GM18511 (cell line): ENCODE measurements at regions not wholly inside any gene's neighbourhood (a gene's known extent, or its start where the extent isn't known, plus 50 kb on each side); places are given as distances from the start of the nearest gene placed in this dataset.

ENCODE experiments used
- ATAC-seq: cut with Tn5 transposase; IDR thresholded peaks from one replicate; pipeline ENCODE4 v1.9.1; 2021; ENCODE audit warnings: mild to moderate bottlenecking, moderate library complexity; ENCODE audit not compliant: unreplicated experiment

GRCh38 chr5:4053136-4053535, 457.5 kb downstream of the IRX1 start:
- no peak for ATAC-seq

GRCh38 chr5:4054092-4054491, 458.5 kb downstream of the IRX1 start:
- no peak for ATAC-seq

GRCh38 chr5:4058899-4059298, 463.3 kb downstream of the IRX1 start:
- ATAC-seq = no peak

GRCh38 chr5:4065472-4066320, 470.1 kb downstream of the IRX1 start:
- ATAC-seq = no peak

GRCh38 chr5:4068171-4068570, 472.5 kb downstream of the IRX1 start:
- ATAC-seq = no peak

GRCh38 chr5:4078544-4078943, 482.9 kb downstream of the IRX1 start:
- no peak for ATAC-seq

- ATAC-seq = no peak
These were observed 484.2 kb downstream of the IRX1 start for GRCh38 chr5:4079831-4080230.

GRCh38 chr5:4080370-4080769, 484.7 kb downstream of the IRX1 start:
- no peak for ATAC-seq

- no peak for ATAC-seq
These were observed 485.4 kb downstream of the IRX1 start for GRCh38 chr5:4081059-4081458.

- ATAC-seq = no peak
These were observed 485.8 kb downstream of the IRX1 start for GRCh38 chr5:4081466-4081865.

- ATAC-seq = no peak
These were observed 487.4 kb downstream of the IRX1 start for GRCh38 chr5:4082966-4083564.

GRCh38 chr5:4083591-4084337, 488.1 kb downstream of the IRX1 start:
- ATAC-seq = no peak

GRCh38 chr5:4086081-4086480, 490.4 kb downstream of the IRX1 start:
- ATAC-seq = no peak

GRCh38 chr5:4087110-4087509, 491.5 kb downstream of the IRX1 start:
- no peak for ATAC-seq

GRCh38 chr5:4089087-4089486, 493.5 kb downstream of the IRX1 start:
- no peak for ATAC-seq

- no peak for ATAC-seq
These were observed 497.6 kb downstream of the IRX1 start for GRCh38 chr5:4093236-4093635.

- ATAC-seq = no peak
These were observed 498.3 kb downstream of the IRX1 start for GRCh38 chr5:4093970-4094369.

- ATAC-seq = no peak
These were observed 500.4 kb downstream of the IRX1 start for GRCh38 chr5:4095918-4096630.

- no peak for ATAC-seq
These were observed 501.6 kb downstream of the IRX1 start for GRCh38 chr5:4097199-4097598.

- ATAC-seq = no peak
These were observed 502.6 kb downstream of the IRX1 start for GRCh38 chr5:4098226-4098625.

GRCh38 chr5:4099386-4099785, 503.8 kb downstream of the IRX1 start:
- ATAC-seq = no peak
